Testis (tissue), 2 donors: ENCODE measurements at regions not wholly inside any gene's neighbourhood (a gene's known extent, or its start where the extent isn't known, plus 50 kb on each side); places are given as distances from the start of the nearest gene placed in this dataset.

Experiments
- POLR2A ChIP-seq: fragments of 450-650 bp; IDR thresholded peaks from one replicate; pipeline ENCODE4 v1.6.1; 2017; ENCODE audit warnings: antibody characterized with exemption, mild to moderate bottlenecking, moderate library complexity
- TF ChIP-seq, protein P1 (sequence below), 3 experiments: fragments of 450-650 bp in 2 of 3; fragments of 200-600 bp in 1 of 3; sonication (generic) in 1 of 3; IDR thresholded peaks; one replicate each; pipeline ENCODE4 v1.5.1; 2016 to 2019; ENCODE audit warnings: antibody characterized with exemption in 3 of 3, mild to moderate bottlenecking in 2 of 3, moderate library complexity in 1 of 3

DNA sequence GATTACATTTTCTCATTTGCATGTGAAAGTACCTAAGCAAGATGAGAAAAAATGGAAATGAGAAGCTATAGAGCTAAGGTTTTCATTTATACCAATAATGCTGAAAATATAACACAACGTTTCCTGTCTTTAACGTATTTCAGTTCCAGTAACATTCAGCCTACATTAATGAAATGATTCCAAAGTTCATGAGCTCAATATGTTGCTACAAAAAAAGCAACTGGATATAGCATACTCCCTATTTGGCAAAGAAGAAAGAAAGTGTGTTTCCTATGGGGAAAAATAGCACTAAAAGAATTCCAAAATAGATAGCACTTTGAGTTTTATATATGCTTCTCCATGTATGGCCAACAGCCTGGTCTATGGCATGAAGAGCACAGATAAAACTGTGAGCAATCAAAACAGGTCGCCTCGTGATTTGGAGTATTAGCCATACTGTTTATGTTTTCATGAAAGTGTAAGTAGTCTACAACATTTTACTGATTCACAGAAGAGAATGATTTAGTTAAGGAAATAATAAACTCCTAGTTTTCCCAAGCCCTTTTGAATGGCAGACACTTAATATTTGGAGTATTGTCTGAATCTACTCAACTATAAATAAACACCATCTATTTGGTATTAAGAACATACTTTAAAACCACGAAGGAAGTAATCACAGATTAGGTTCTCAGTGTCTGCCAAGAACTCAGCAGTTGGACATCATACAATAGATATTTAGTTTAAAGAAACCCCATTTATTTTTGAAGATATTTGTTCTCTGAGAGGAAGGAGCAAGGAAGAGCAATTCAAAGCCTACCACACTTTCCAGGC, 258.7 kb upstream of the RASA1 start:
- TF ChIP-seq POLR2A: no peak
- TF ChIP-seq, protein P1, sequence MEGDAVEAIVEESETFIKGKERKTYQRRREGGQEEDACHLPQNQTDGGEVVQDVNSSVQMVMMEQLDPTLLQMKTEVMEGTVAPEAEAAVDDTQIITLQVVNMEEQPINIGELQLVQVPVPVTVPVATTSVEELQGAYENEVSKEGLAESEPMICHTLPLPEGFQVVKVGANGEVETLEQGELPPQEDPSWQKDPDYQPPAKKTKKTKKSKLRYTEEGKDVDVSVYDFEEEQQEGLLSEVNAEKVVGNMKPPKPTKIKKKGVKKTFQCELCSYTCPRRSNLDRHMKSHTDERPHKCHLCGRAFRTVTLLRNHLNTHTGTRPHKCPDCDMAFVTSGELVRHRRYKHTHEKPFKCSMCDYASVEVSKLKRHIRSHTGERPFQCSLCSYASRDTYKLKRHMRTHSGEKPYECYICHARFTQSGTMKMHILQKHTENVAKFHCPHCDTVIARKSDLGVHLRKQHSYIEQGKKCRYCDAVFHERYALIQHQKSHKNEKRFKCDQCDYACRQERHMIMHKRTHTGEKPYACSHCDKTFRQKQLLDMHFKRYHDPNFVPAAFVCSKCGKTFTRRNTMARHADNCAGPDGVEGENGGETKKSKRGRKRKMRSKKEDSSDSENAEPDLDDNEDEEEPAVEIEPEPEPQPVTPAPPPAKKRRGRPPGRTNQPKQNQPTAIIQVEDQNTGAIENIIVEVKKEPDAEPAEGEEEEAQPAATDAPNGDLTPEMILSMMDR (IDR thresholded peaks at IDR 0.05): no peak
